ENCODE measurements at regions not wholly inside any gene's neighbourhood (a gene's known extent, or its start where the extent isn't known, plus 50 kb on each side); places are given as distances from the start of the nearest gene placed in this dataset.
"Not testable (repeated sequence)": the region's sequence is repeated elsewhere in the genome, so short reads cannot be mapped to it uniquely, and the experiment has no call there.

GRCh38 chr16:9014389-9014788 is 50.7 kb upstream of the USP7 start:
- Histone ChIP-seq H2AFZ (ENCODE audit: low read depth) (no peak overlapping the region), H3K4me3 (IDR thresholded peaks at IDR 0.05; ENCODE audit: insufficient read depth, low read depth, low read length) (no peak overlapping the region), H3K4me1 (ENCODE audit: low read depth, poor library complexity, severe bottlenecking) (no peaks in the 10 kb centered on the region), H3K27me3 (ENCODE audit: insufficient read depth, low read depth) (no peaks in the 10 kb centered on the region), H3K27ac (no peak overlapping the region), H3K4me2 (no peak overlapping the region), H3K36me3 (ENCODE audit: insufficient read depth) (no peaks in the 10 kb centered on the region), H3K79me2 (ENCODE audit: insufficient read depth, low read depth) (no peaks in the 10 kb centered on the region), H3K9ac (no peak overlapping the region), H4K20me1 (ENCODE audit: insufficient read depth) (no peaks in the 10 kb centered on the region)
- TF ChIP-seq CTCF (conservative IDR thresholded peaks at IDR 0.05; ENCODE audit: low read depth, low read length) = no peak

- H3K36me3 ChIP-seq (ENCODE audit: insufficient read depth) = no peaks in the 10 kb centered on the region
- H4K20me1 ChIP-seq (ENCODE audit: insufficient read depth) = no peaks in the 10 kb centered on the region
- TF ChIP-seq CTCF (conservative IDR thresholded peaks at IDR 0.05; ENCODE audit: low read depth, low read length) = no peak
- H3K4me2 ChIP-seq = no peak overlapping the region
- H3K27ac ChIP-seq = no peak overlapping the region
- no peak overlapping the region for H3K4me3 ChIP-seq (IDR thresholded peaks at IDR 0.05; ENCODE audit: insufficient read depth, low read depth, low read length)
- no peak overlapping the region for H3K9ac ChIP-seq
- H3K27me3 ChIP-seq (ENCODE audit: insufficient read depth, low read depth) = no peaks in the 10 kb centered on the region
- H2AFZ ChIP-seq (ENCODE audit: low read depth) = no peak overlapping the region
- no peaks in the 10 kb centered on the region for H3K4me1 ChIP-seq (ENCODE audit: low read depth, poor library complexity, severe bottlenecking)
- no peaks in the 10 kb centered on the region for H3K79me2 ChIP-seq (ENCODE audit: insufficient read depth, low read depth)
Observed at GRCh38 chr16:9015489-9015888, 51.8 kb upstream of the USP7 start.

GRCh38 chr16:9016005-9016404 is 52.3 kb upstream of the USP7 start:
- H3K36me3 ChIP-seq (ENCODE audit: insufficient read depth); H3K79me2 ChIP-seq (ENCODE audit: insufficient read depth, low read depth); H2AFZ ChIP-seq (ENCODE audit: low read depth); H3K27me3 ChIP-seq (ENCODE audit: insufficient read depth, low read depth); H3K4me2 ChIP-seq; H3K27ac ChIP-seq; H4K20me1 ChIP-seq (ENCODE audit: insufficient read depth); H3K9ac ChIP-seq; H3K4me1 ChIP-seq (ENCODE audit: low read depth, poor library complexity, severe bottlenecking); H3K4me3 ChIP-seq (IDR thresholded peaks at IDR 0.05; ENCODE audit: insufficient read depth, low read depth, low read length): not testable (repeated sequence)

- no peaks in the 10 kb centered on the region for H3K27me3 ChIP-seq (ENCODE audit: insufficient read depth, low read depth)
- no peaks in the 10 kb centered on the region for H3K36me3 ChIP-seq (ENCODE audit: insufficient read depth)
- no peak overlapping the region for H2AFZ ChIP-seq (ENCODE audit: low read depth)
- H3K9ac ChIP-seq = no peak overlapping the region
- H4K20me1 ChIP-seq (ENCODE audit: insufficient read depth) = no peaks in the 10 kb centered on the region
- TF ChIP-seq CTCF (conservative IDR thresholded peaks at IDR 0.05; ENCODE audit: low read depth, low read length) = no peak
- no peak overlapping the region for H3K4me2 ChIP-seq
- no peaks in the 10 kb centered on the region for H3K4me1 ChIP-seq (ENCODE audit: low read depth, poor library complexity, severe bottlenecking)
- H3K4me3 ChIP-seq (IDR thresholded peaks at IDR 0.05; ENCODE audit: insufficient read depth, low read depth, low read length) = no peak overlapping the region
- H3K27ac ChIP-seq = no peak overlapping the region
- H3K79me2 ChIP-seq (ENCODE audit: insufficient read depth, low read depth) = no peaks in the 10 kb centered on the region
Observed at GRCh38 chr16:9016824-9017223, 53.1 kb upstream of the USP7 start.

GRCh38 chr16:9027070-9027799 is 63.5 kb upstream of the USP7 start:
- Histone ChIP-seq H3K36me3 (ENCODE audit: insufficient read depth) (no peaks in the 10 kb centered on the region), H3K9ac (no peak overlapping the region), H3K4me1 (ENCODE audit: low read depth, poor library complexity, severe bottlenecking) (no peaks in the 10 kb centered on the region), H4K20me1 (ENCODE audit: insufficient read depth) (no peaks in the 10 kb centered on the region), H3K79me2 (ENCODE audit: insufficient read depth, low read depth) (no peaks in the 10 kb centered on the region), H3K27ac (no peak overlapping the region), H3K4me3 (IDR thresholded peaks at IDR 0.05; ENCODE audit: insufficient read depth, low read depth, low read length) (no peak overlapping the region), H3K4me2 (no peak overlapping the region), H2AFZ (ENCODE audit: low read depth) (no peak overlapping the region), H3K27me3 (ENCODE audit: insufficient read depth, low read depth) (no peaks in the 10 kb centered on the region)
- TF ChIP-seq CTCF (conservative IDR thresholded peaks at IDR 0.05; ENCODE audit: low read depth, low read length) = no peak

- not testable (repeated sequence) for H3K4me1 ChIP-seq (ENCODE audit: low read depth, poor library complexity, severe bottlenecking); H2AFZ ChIP-seq (ENCODE audit: low read depth); H3K4me3 ChIP-seq (IDR thresholded peaks at IDR 0.05; ENCODE audit: insufficient read depth, low read depth, low read length); H4K20me1 ChIP-seq (ENCODE audit: insufficient read depth); H3K36me3 ChIP-seq (ENCODE audit: insufficient read depth); H3K9ac ChIP-seq; H3K79me2 ChIP-seq (ENCODE audit: insufficient read depth, low read depth); H3K4me2 ChIP-seq; H3K27me3 ChIP-seq (ENCODE audit: insufficient read depth, low read depth); H3K27ac ChIP-seq
Observed at GRCh38 chr16:9028491-9028890, 63.0 kb upstream of the HAPSTR1 start.
